EL (cell line): ENCODE measurements at regions not wholly inside any gene's neighbourhood (a gene's known extent, or its start where the extent isn't known, plus 50 kb on each side); places are given as distances from the start of the nearest gene placed in this dataset.
"Not testable (repeated sequence)": the region's sequence is repeated elsewhere in the genome, so short reads cannot be mapped to it uniquely, and the experiment has no call there.

Source experiments
- DNase-seq: peaks from one replicate; pipeline ENCODE4 v3.0.0-alpha.2; 2016

GRCh38 chr4:93888308-93888707 is 59.8 kb downstream of the ATOH1 start:
- no peak for DNase-seq

- DNase-seq = no peak
Observed at GRCh38 chr4:93888768-93889167, 60.2 kb downstream of the ATOH1 start.

GRCh38 chr4:93891244-93891643 is 62.7 kb downstream of the ATOH1 start:
- no peak for DNase-seq

GRCh38 chr4:93894995-93895394 is 66.4 kb downstream of the ATOH1 start:
- DNase-seq = no peak

- DNase-seq = no peak
Observed at GRCh38 chr4:93896516-93896915, 68.0 kb downstream of the ATOH1 start.

GRCh38 chr4:93897559-93897958 is 69.0 kb downstream of the ATOH1 start:
- DNase-seq = peak; percentile 4

- DNase-seq = no peak
Observed at GRCh38 chr4:93908778-93909177, 80.2 kb downstream of the ATOH1 start.

GRCh38 chr4:93911671-93912070 is 83.1 kb downstream of the ATOH1 start:
- DNase-seq = no peak

GRCh38 chr4:93912146-93912545 is 83.6 kb downstream of the ATOH1 start:
- DNase-seq = no peak

- no peak for DNase-seq
Observed at GRCh38 chr4:93918856-93919255, 90.3 kb downstream of the ATOH1 start.

- not testable (repeated sequence) for DNase-seq
Observed at GRCh38 chr4:93923570-93923969, 95.0 kb downstream of the ATOH1 start.

- DNase-seq = no peak
Observed at GRCh38 chr4:93947286-93947685, 118.7 kb downstream of the ATOH1 start.

GRCh38 chr4:93950239-93950638 is 121.7 kb downstream of the ATOH1 start:
- DNase-seq = not testable (repeated sequence)

GRCh38 chr4:93957186-93957585 is 128.6 kb downstream of the ATOH1 start:
- DNase-seq = no peak

- DNase-seq = no peak
Observed at GRCh38 chr4:93960450-93960849, 131.9 kb downstream of the ATOH1 start.

- DNase-seq = no peak
Observed at GRCh38 chr4:93960916-93961315, 132.4 kb downstream of the ATOH1 start.

GRCh38 chr4:93981594-93981993 is 153.0 kb downstream of the ATOH1 start:
- no peak for DNase-seq

- DNase-seq = no peak
Observed at GRCh38 chr4:93982255-93982654, 153.7 kb downstream of the ATOH1 start.

- DNase-seq = no peak
Observed at GRCh38 chr4:93983140-93983539, 154.6 kb downstream of the ATOH1 start.

GRCh38 chr4:93994175-93994994 is 165.8 kb downstream of the ATOH1 start:
- no peak for DNase-seq

GRCh38 chr4:93996895-93997294 is 168.3 kb downstream of the ATOH1 start:
- no peak for DNase-seq

- DNase-seq = no peak
Observed at GRCh38 chr4:94000559-94000958, 172.0 kb downstream of the ATOH1 start.

- no peak for DNase-seq
Observed at GRCh38 chr4:94006932-94007331, 178.4 kb downstream of the ATOH1 start.

GRCh38 chr4:94011190-94011589 is 182.6 kb downstream of the ATOH1 start:
- no peak for DNase-seq

- DNase-seq = no peak
Observed at GRCh38 chr4:94014484-94015136, 186.1 kb downstream of the ATOH1 start.
